Activated T-cell treated with anti-CD3 and anti-CD28 coated beads, Interleukin-2, amount 50 U/mL, for 48 hours (primary cell): ENCODE measurements at regions not wholly inside any gene's neighbourhood (a gene's known extent, or its start where the extent isn't known, plus 50 kb on each side); places are given as distances from the start of the nearest gene placed in this dataset.
"Not testable (repeated sequence)": the region's sequence is repeated elsewhere in the genome, so short reads cannot be mapped to it uniquely, and the experiment has no call there.

Experiments used
- DNase-seq, 2 experiments: peaks; one replicate each; pipeline ENCODE4 v3.0.0-alpha.2; 2020

- DNase-seq = no peak
Measured at GRCh38 chr16:50448981-50449380, 80.2 kb upstream of the BRD7 start.

- DNase-seq = no peak
Measured at GRCh38 chr16:50448522-50448921, 79.7 kb upstream of the BRD7 start.

GRCh38 chr16:50447386-50447785, 78.6 kb upstream of the BRD7 start:
- not testable (repeated sequence) for DNase-seq

- DNase-seq = no peak
Measured at GRCh38 chr16:50446861-50447260, 78.1 kb upstream of the BRD7 start.

- no peak for DNase-seq
Measured at GRCh38 chr16:50445621-50446555, 77.1 kb upstream of the BRD7 start.

- no peak for DNase-seq
Measured at GRCh38 chr16:50444526-50444925, 75.7 kb upstream of the BRD7 start.

GRCh38 chr16:50442221-50442620, 73.4 kb upstream of the BRD7 start:
- no peak for DNase-seq

- DNase-seq = no peak
Measured at GRCh38 chr16:50441486-50442157, 72.8 kb upstream of the BRD7 start.

- DNase-seq = no peak
Measured at GRCh38 chr16:50440991-50441390, 72.2 kb upstream of the BRD7 start.

GRCh38 chr16:50440531-50440930, 71.7 kb upstream of the BRD7 start:
- DNase-seq = no peak

- DNase-seq = no peak
Measured at GRCh38 chr16:50437769-50438437, 69.1 kb upstream of the BRD7 start.

- no peak for DNase-seq
Measured at GRCh38 chr16:50436271-50436670, 67.5 kb upstream of the BRD7 start.

GRCh38 chr16:50434872-50435478, 66.2 kb upstream of the BRD7 start:
- DNase-seq = no peak

- DNase-seq = no peak
Measured at GRCh38 chr16:50430076-50430475, 61.3 kb upstream of the BRD7 start.

- no peak for DNase-seq
Measured at GRCh38 chr16:50428742-50429141, 60.0 kb upstream of the BRD7 start.

GRCh38 chr16:50428116-50428515, 59.3 kb upstream of the BRD7 start:
- DNase-seq = no peak

GRCh38 chr16:50427107-50427506, 58.3 kb upstream of the BRD7 start:
- DNase-seq = no peak

- no peak for DNase-seq
Measured at GRCh38 chr16:50425648-50426047, 56.9 kb upstream of the BRD7 start.

- DNase-seq = no peak
Measured at GRCh38 chr16:50425044-50425443, 56.3 kb upstream of the BRD7 start.

GRCh38 chr16:50422926-50423325, 54.1 kb upstream of the BRD7 start:
- no peak for DNase-seq

- DNase-seq = no peak
Measured at GRCh38 chr16:50419116-50419515, 50.3 kb upstream of the BRD7 start.
